Smooth muscle cell (in vitro differentiated cells): ENCODE measurements at regions not wholly inside any gene's neighbourhood (a gene's known extent, or its start where the extent isn't known, plus 50 kb on each side); places are given as distances from the start of the nearest gene placed in this dataset.

Experiments
- DNase-seq: peaks from one replicate; lab custom pipeline; 2025; ENCODE audit not compliant: unreplicated experiment; lab: John Stamatoyannopoulos, UW
- H2AFZ ChIP-seq: fragments of 200-600 bp; sonication (generic); 2 replicates; pipeline ENCODE4 v1.6.0; 2016; ENCODE audit warnings: antibody characterized with exemption, low read depth, mild to moderate bottlenecking
- H3F3A ChIP-seq: fragments of 200-600 bp; sonication (generic); 2 replicates; pipeline ENCODE4 v1.6.0; 2017; ENCODE audit warnings: antibody characterized with exemption, low read depth
- H3K27ac ChIP-seq: fragments of 200-600 bp; sonication (generic); 2 replicates; pipeline ENCODE4 v1.5.1; 2016; ENCODE audit warnings: low read depth, mild to moderate bottlenecking
- H3K27me3 ChIP-seq: fragments of 200-600 bp; sonication (generic); 2 replicates; pipeline ENCODE4 v1.6.1; 2016; ENCODE audit warnings: low read depth, mild to moderate bottlenecking
- H3K36me3 ChIP-seq: fragments of 200-600 bp; sonication (generic); 2 replicates; pipeline ENCODE4 v1.5.1; 2016; ENCODE audit warnings: low read depth
- H3K4me1 ChIP-seq: fragments of 200-600 bp; sonication (generic); 2 replicates; pipeline ENCODE4 v1.5.1; 2016; ENCODE audit warnings: low read depth
- H3K4me2 ChIP-seq: fragments of 200-600 bp; sonication (generic); 2 replicates; pipeline ENCODE4 v1.6.0; 2016; ENCODE audit warnings: mild to moderate bottlenecking
- H3K4me3 ChIP-seq: fragments of 200-600 bp; sonication (generic); 2 replicates; pipeline ENCODE4 v1.5.1; 2016; ENCODE audit warnings: mild to moderate bottlenecking
- H3K79me2 ChIP-seq: fragments of 200-600 bp; sonication (generic); 2 replicates; pipeline ENCODE4 v1.6.0; 2016; ENCODE audit warnings: low read depth, mild to moderate bottlenecking
- H3K9ac ChIP-seq: fragments of 200-600 bp; sonication (generic); 2 replicates; pipeline ENCODE4 v1.6.0; 2016; ENCODE audit warnings: low read depth
- H3K9me3 ChIP-seq: fragments of 200-600 bp; sonication (generic); replicated peaks from 2 replicates; pipeline ENCODE4 v1.5.1; 2016; ENCODE audit warnings: low read depth
- H4K20me1 ChIP-seq: fragments of 200-600 bp; sonication (generic); 2 replicates; pipeline ENCODE4 v1.6.0; 2016; ENCODE audit warnings: low read depth
- WGBS: methylation state at CpG from one replicate; pipeline ENCODE4 v1.1.7; 2016; ENCODE audit warnings: low lambda C conversion rate; 5-methylcytosine and 5-hydroxymethylcytosine counted together
- TF ChIP-seq, protein P1 (sequence below): fragments of 200-600 bp; sonication (generic); IDR thresholded peaks from 2 replicates; pipeline ENCODE4 v1.5.1; 2017; ENCODE audit warnings: borderline replicate concordance, mild to moderate bottlenecking, antibody characterized with exemption; ENCODE audit not compliant: insufficient read depth, poor library complexity, severe bottlenecking

DNA sequence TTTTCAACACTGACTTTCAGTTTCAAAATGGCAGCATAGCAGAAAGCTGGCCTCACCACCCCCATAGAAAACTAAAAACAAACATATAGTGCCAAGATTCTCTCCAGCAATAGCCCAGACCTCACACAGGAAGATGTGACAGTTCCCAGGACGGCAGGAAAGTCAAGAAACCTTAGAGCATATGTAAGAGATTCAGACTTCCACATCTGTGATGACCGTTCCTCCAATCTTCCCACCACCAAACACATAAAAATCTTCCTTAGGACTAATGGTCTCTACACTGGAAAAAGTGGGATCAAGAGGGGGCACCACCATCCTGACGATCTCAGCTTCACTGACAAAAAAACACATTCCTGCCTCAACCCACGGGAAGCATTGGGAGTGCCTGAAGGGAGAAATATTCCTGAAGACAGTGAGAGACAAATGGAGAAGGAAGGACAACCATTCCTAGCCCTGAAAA, 134.1 kb upstream of the CPXCR1 start:
- no peaks in the 10 kb centered on the region for H3K4me1 ChIP-seq
- H3K9ac ChIP-seq, result peak overlapping the region; percentile 55
- peak overlapping the region; percentile 99 for H2AFZ ChIP-seq
- peak overlapping the region; percentile 61 for H3K4me3 ChIP-seq
- H3K27me3 ChIP-seq, result no peaks in the 10 kb centered on the region
- H3K9me3 ChIP-seq, result no peaks in the 10 kb centered on the region
- peak overlapping the region; percentile 88 for H3K4me2 ChIP-seq
- 14% methylated on average over 4 of the region's 4 CpGs for WGBS
- no peaks in the 10 kb centered on the region for H4K20me1 ChIP-seq
- peaks cover 9% of the 10 kb centered on the region for H3K79me2 ChIP-seq
- H3F3A ChIP-seq, result no peaks in the 10 kb centered on the region
- H3K36me3 ChIP-seq, result no peaks in the 10 kb centered on the region
- DNase-seq, result no peak
- peak overlapping the region; percentile 57 for H3K27ac ChIP-seq
- TF ChIP-seq, protein P1, sequence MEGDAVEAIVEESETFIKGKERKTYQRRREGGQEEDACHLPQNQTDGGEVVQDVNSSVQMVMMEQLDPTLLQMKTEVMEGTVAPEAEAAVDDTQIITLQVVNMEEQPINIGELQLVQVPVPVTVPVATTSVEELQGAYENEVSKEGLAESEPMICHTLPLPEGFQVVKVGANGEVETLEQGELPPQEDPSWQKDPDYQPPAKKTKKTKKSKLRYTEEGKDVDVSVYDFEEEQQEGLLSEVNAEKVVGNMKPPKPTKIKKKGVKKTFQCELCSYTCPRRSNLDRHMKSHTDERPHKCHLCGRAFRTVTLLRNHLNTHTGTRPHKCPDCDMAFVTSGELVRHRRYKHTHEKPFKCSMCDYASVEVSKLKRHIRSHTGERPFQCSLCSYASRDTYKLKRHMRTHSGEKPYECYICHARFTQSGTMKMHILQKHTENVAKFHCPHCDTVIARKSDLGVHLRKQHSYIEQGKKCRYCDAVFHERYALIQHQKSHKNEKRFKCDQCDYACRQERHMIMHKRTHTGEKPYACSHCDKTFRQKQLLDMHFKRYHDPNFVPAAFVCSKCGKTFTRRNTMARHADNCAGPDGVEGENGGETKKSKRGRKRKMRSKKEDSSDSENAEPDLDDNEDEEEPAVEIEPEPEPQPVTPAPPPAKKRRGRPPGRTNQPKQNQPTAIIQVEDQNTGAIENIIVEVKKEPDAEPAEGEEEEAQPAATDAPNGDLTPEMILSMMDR, result no peak

DNA sequence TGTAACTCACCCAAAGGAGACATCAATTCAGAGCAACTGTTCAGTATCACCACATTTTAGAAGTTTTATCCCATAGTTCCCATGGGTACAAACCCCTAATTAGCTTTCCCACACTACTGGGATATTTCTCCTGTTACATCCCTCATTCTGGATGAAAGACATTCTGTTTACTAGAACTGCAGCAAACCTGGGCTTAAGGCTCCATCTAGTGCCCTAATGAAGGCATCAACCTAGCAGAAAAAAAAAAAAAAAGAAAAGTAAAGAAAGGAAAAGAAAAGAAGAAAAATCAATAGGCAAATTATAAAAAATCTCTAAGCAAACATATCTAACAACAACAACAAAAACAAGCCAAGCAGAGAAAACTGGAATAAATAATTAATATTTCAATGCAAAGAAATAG, 133.7 kb upstream of the CPXCR1 start:
- Histone ChIP-seq H3K9ac (peak overlapping the region; percentile 55), H3K36me3 (no peaks in the 10 kb centered on the region), H3F3A (no peaks in the 10 kb centered on the region), H3K27me3 (no peaks in the 10 kb centered on the region), H4K20me1 (no peaks in the 10 kb centered on the region), H2AFZ (peak overlapping the region; percentile 99), H3K9me3 (no peaks in the 10 kb centered on the region), H3K79me2 (peaks cover 9% of the 10 kb centered on the region), H3K4me3 (peak overlapping the region; percentile 61), H3K4me2 (peak overlapping the region; percentile 88), H3K4me1 (no peaks in the 10 kb centered on the region), H3K27ac (peak overlapping the region; percentile 57)
- no peak for DNase-seq
- TF ChIP-seq, protein P1, result peak; percentile 82

DNA sequence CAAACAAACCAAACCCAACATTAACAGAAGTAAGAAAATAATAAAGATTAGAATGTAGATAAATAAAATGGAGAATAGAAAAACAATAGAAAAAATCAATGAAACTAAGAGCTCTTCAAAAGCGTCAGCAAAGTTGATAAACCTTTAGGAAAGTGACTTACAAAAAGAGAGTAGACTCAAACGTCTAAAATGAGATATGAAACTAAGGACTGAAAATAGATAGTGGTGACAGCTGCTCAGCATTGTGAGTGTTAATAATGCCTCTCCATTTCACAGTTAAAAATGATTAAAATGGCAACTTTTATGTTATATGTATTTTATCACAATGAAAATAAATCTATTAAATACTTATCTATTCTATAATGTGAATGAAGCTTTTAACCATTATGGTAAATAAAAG, 125.7 kb upstream of the CPXCR1 start:
- no peaks in the 10 kb centered on the region for H4K20me1 ChIP-seq
- no peak overlapping the region for H2AFZ ChIP-seq
- TF ChIP-seq, protein P1, result no peak
- no peak overlapping the region for H3K27ac ChIP-seq
- no peaks in the 10 kb centered on the region for H3K9me3 ChIP-seq
- H3K79me2 ChIP-seq, result no peaks in the 10 kb centered on the region
- no peak overlapping the region for H3K4me2 ChIP-seq
- no peak overlapping the region for H3K4me3 ChIP-seq
- no peaks in the 10 kb centered on the region for H3K27me3 ChIP-seq
- no peaks in the 10 kb centered on the region for H3K36me3 ChIP-seq
- 66% methylated on average over 2 of the region's 2 CpGs for WGBS
- H3K4me1 ChIP-seq, result no peaks in the 10 kb centered on the region
- no peak overlapping the region for H3K9ac ChIP-seq
- no peaks in the 10 kb centered on the region for H3F3A ChIP-seq
- no peak for DNase-seq

DNA sequence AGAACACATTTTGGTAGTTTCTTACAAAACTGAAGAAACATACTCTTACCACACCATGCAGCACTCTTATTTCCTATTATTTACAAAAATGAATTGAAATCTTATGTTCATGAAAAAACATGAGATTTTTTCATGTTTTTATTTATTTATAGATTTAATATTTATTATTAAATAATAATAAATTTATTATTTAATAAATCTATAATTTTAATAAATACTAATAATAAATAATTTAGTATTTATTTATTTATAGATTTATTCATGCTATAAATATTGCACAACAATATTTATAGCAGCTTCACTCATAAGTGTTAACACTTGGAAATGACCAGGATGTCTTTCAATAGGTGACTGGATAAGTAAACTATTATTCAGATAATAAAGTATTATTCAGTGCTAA, 91.6 kb upstream of the CPXCR1 start:
- no peaks in the 10 kb centered on the region for H3F3A ChIP-seq
- H3K4me1 ChIP-seq, result no peaks in the 10 kb centered on the region
- no peaks in the 10 kb centered on the region for H3K9me3 ChIP-seq
- TF ChIP-seq, protein P1, result no peak
- no peak overlapping the region for H3K27ac ChIP-seq
- H3K4me3 ChIP-seq, result no peak overlapping the region
- no peak overlapping the region for H2AFZ ChIP-seq
- H4K20me1 ChIP-seq, result no peaks in the 10 kb centered on the region
- no peak overlapping the region for H3K4me2 ChIP-seq
- H3K9ac ChIP-seq, result no peak overlapping the region
- DNase-seq, result no peak
- no peaks in the 10 kb centered on the region for H3K36me3 ChIP-seq
- no peaks in the 10 kb centered on the region for H3K79me2 ChIP-seq
- no peaks in the 10 kb centered on the region for H3K27me3 ChIP-seq
